ENCODE measurements at regions not wholly inside any gene's neighbourhood (a gene's known extent, or its start where the extent isn't known, plus 50 kb on each side); places are given as distances from the start of the nearest gene placed in this dataset.

GRCh38 chr3:159620281-159620680 is 368.4 kb upstream of the IL12A start:
- no peaks in the 10 kb centered on the region for H3K79me2 ChIP-seq (ENCODE audit: insufficient read depth, low read length)
- H3K36me3 ChIP-seq (ENCODE audit: low read length), result no peaks in the 10 kb centered on the region
- H3K27me3 ChIP-seq (ENCODE audit: low read length), result no peaks in the 10 kb centered on the region
- H3K4me3 ChIP-seq (ENCODE audit: insufficient read depth, low read length, poor library complexity, severe bottlenecking), result no peak overlapping the region
- no peak overlapping the region for H3K27ac ChIP-seq (ENCODE audit: low read depth, low read length)
- H3K9ac ChIP-seq (ENCODE audit: low read length), result no peak overlapping the region
- H2AFZ ChIP-seq (ENCODE audit: low read depth, low read length, severe bottlenecking), result no peak overlapping the region
- no peaks in the 10 kb centered on the region for H3K9me2 ChIP-seq (replicated peaks; ENCODE audit: insufficient read depth, low read length)
- TF ChIP-seq CTCF (IDR thresholded peaks at IDR 0.05; ENCODE audit: insufficient read depth, low read length, poor library complexity, severe bottlenecking), result no peak
- TF ChIP-seq EZH2phosphoT487 (conservative IDR thresholded peaks at IDR 0.05; ENCODE audit: low read length), result no peak
- H3K4me2 ChIP-seq (ENCODE audit: low read depth, low read length, poor library complexity, severe bottlenecking), result no peak overlapping the region
- H3K9me3 ChIP-seq (ENCODE audit: insufficient read depth, low read length), result no peaks in the 10 kb centered on the region
- H4K20me1 ChIP-seq (ENCODE audit: low read depth, low read length), result no peaks in the 10 kb centered on the region
- H3F3A ChIP-seq (ENCODE audit: insufficient read depth), result no peaks in the 10 kb centered on the region

DNA sequence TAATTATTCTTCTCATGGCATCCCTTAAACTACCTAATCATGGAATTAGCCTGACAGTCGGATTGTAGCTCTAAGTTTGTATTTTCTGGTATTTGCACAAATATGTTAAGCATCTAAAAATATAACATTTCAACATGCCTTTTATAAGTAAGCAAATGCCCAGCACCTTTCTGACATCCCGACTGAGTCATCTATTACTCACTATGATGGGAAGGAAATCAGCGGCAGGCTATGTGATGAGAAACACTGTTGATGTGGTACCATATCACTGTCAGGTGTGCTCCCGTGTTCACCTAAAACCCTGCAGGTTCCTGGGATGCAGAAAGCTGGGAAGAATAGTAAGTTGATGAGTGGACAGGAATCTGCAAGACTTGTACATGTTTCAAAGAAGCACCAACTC is 367.8 kb upstream of the IL12A start:
- Histone ChIP-seq H3K9me3 (ENCODE audit: insufficient read depth, low read length) (no peaks in the 10 kb centered on the region), H3K4me2 (ENCODE audit: low read depth, low read length, poor library complexity, severe bottlenecking) (no peak overlapping the region), H3F3A (ENCODE audit: insufficient read depth) (no peaks in the 10 kb centered on the region), H3K36me3 (ENCODE audit: low read length) (no peaks in the 10 kb centered on the region), H4K20me1 (ENCODE audit: low read depth, low read length) (no peaks in the 10 kb centered on the region), H3K79me2 (ENCODE audit: insufficient read depth, low read length) (no peaks in the 10 kb centered on the region), H3K4me3 (ENCODE audit: insufficient read depth, low read length, poor library complexity, severe bottlenecking) (no peak overlapping the region), H2AFZ (ENCODE audit: low read depth, low read length, severe bottlenecking) (no peak overlapping the region), H3K9me2 (replicated peaks; ENCODE audit: insufficient read depth, low read length) (no peaks in the 10 kb centered on the region), H3K9ac (ENCODE audit: low read length) (no peak overlapping the region), H3K27me3 (ENCODE audit: low read length) (no peaks in the 10 kb centered on the region), H3K27ac (ENCODE audit: low read depth, low read length) (no peak overlapping the region)
- TF ChIP-seq CTCF (IDR thresholded peaks at IDR 0.05; ENCODE audit: insufficient read depth, low read length, poor library complexity, severe bottlenecking) (no peak), EZH2phosphoT487 (conservative IDR thresholded peaks at IDR 0.05; ENCODE audit: low read length) (no peak)

GRCh38 chr3:159624616-159625015 is 364.0 kb upstream of the IL12A start:
- Histone ChIP-seq H3K27ac (ENCODE audit: low read depth, low read length) (no peak overlapping the region), H4K20me1 (ENCODE audit: low read depth, low read length) (no peaks in the 10 kb centered on the region), H3K27me3 (ENCODE audit: low read length) (no peaks in the 10 kb centered on the region), H2AFZ (ENCODE audit: low read depth, low read length, severe bottlenecking) (no peak overlapping the region), H3K9me3 (ENCODE audit: insufficient read depth, low read length) (no peaks in the 10 kb centered on the region), H3K9me2 (replicated peaks; ENCODE audit: insufficient read depth, low read length) (no peaks in the 10 kb centered on the region), H3K4me3 (ENCODE audit: insufficient read depth, low read length, poor library complexity, severe bottlenecking) (no peak overlapping the region), H3K4me2 (ENCODE audit: low read depth, low read length, poor library complexity, severe bottlenecking) (no peak overlapping the region), H3F3A (ENCODE audit: insufficient read depth) (no peaks in the 10 kb centered on the region), H3K9ac (ENCODE audit: low read length) (no peak overlapping the region), H3K36me3 (ENCODE audit: low read length) (no peaks in the 10 kb centered on the region), H3K79me2 (ENCODE audit: insufficient read depth, low read length) (no peaks in the 10 kb centered on the region)
- TF ChIP-seq EZH2phosphoT487 (conservative IDR thresholded peaks at IDR 0.05; ENCODE audit: low read length), result no peak
- no peak for TF ChIP-seq CTCF (IDR thresholded peaks at IDR 0.05; ENCODE audit: insufficient read depth, low read length, poor library complexity, severe bottlenecking)

- no peaks in the 10 kb centered on the region for H3K79me2 ChIP-seq (ENCODE audit: insufficient read depth, low read length)
- no peak overlapping the region for H3K27ac ChIP-seq (ENCODE audit: low read depth, low read length)
- H3K27me3 ChIP-seq (ENCODE audit: low read length), result no peaks in the 10 kb centered on the region
- H3K36me3 ChIP-seq (ENCODE audit: low read length), result no peaks in the 10 kb centered on the region
- H3K9ac ChIP-seq (ENCODE audit: low read length), result no peak overlapping the region
- no peak overlapping the region for H3K4me2 ChIP-seq (ENCODE audit: low read depth, low read length, poor library complexity, severe bottlenecking)
- no peaks in the 10 kb centered on the region for H3K9me3 ChIP-seq (ENCODE audit: insufficient read depth, low read length)
- H2AFZ ChIP-seq (ENCODE audit: low read depth, low read length, severe bottlenecking), result no peak overlapping the region
- H3F3A ChIP-seq (ENCODE audit: insufficient read depth), result no peaks in the 10 kb centered on the region
- H3K9me2 ChIP-seq (replicated peaks; ENCODE audit: insufficient read depth, low read length), result no peaks in the 10 kb centered on the region
- H3K4me3 ChIP-seq (ENCODE audit: insufficient read depth, low read length, poor library complexity, severe bottlenecking), result no peak overlapping the region
- H4K20me1 ChIP-seq (ENCODE audit: low read depth, low read length), result no peaks in the 10 kb centered on the region
- TF ChIP-seq CTCF (IDR thresholded peaks at IDR 0.05; ENCODE audit: insufficient read depth, low read length, poor library complexity, severe bottlenecking) (no peak), EZH2phosphoT487 (conservative IDR thresholded peaks at IDR 0.05; ENCODE audit: low read length) (no peak)
Measured at GRCh38 chr3:159625594-159625993, 363.0 kb upstream of the IL12A start.

All from SU-DHL-6 (cell line).